Fibroblast of lung (primary cell): ENCODE measurements at regions not wholly inside any gene's neighbourhood (a gene's known extent, or its start where the extent isn't known, plus 50 kb on each side); places are given as distances from the start of the nearest gene placed in this dataset.
A peak's percentile ranks its signal among the peaks of the same experiment; 100 is the strongest.

Experiments used
- DNase-seq, 2 donors: peaks; one replicate each; pipeline versions ENCODE4 v3.0.0 to v3.0.0-alpha.2; 2010; ENCODE audit warnings: low read depth in 2 of 2
- H2AFZ ChIP-seq: 2 replicates; pipeline ENCODE4 v1.5.1; 2012; ENCODE audit warnings: low read length, control low read depth, inconsistent platforms
- H3K27ac ChIP-seq: 2 replicates; pipeline ENCODE4 v1.5.1; 2011; ENCODE audit warnings: low read length, control low read depth; ENCODE audit not compliant: insufficient read depth
- H3K27me3 ChIP-seq: 2 replicates; pipeline ENCODE4 v1.5.1; 2011; ENCODE audit warnings: mild to moderate bottlenecking, low read length; ENCODE audit not compliant: control insufficient read depth, insufficient read depth
- H3K36me3 ChIP-seq: 2 replicates; pipeline ENCODE4 v1.5.1; 2011; ENCODE audit warnings: low read length; ENCODE audit not compliant: control insufficient read depth, insufficient read depth
- H3K4me1 ChIP-seq: 2 replicates; pipeline ENCODE4 v1.5.1; 2011; ENCODE audit warnings: low read length; ENCODE audit not compliant: control insufficient read depth, insufficient read depth; ENCODE audit errors: extremely low read depth
- H3K4me2 ChIP-seq: 2 replicates; pipeline ENCODE4 v1.5.1; 2011; ENCODE audit warnings: low read length, control low read depth; ENCODE audit not compliant: insufficient read depth; ENCODE audit errors: extremely low read depth
- H3K4me3 ChIP-seq, 4 experiments: fragments of 200-600 bp in 1 of 4; sonication (generic) in 1 of 4; replicated peaks in 1 of 4; 2 replicates each; pipeline ENCODE4 v1.5.1; 2011 to 2016; ENCODE audit warnings: low read length in 4 of 4, low read depth in 3 of 4, mild to moderate bottlenecking in 3 of 4, control low read depth in 2 of 4, inconsistent platforms in 1 of 4, mixed read lengths in 1 of 4; ENCODE audit not compliant: insufficient read depth in 1 of 4; ENCODE audit errors: control extremely low read depth in 1 of 4
- H3K79me2 ChIP-seq: 2 replicates; pipeline ENCODE4 v1.5.1; 2012; ENCODE audit warnings: mild to moderate bottlenecking, low read length, inconsistent platforms; ENCODE audit not compliant: control insufficient read depth, insufficient read depth
- H3K9ac ChIP-seq: 2 replicates; pipeline ENCODE4 v1.5.1; 2011; ENCODE audit warnings: mild to moderate bottlenecking, low read length, control low read depth; ENCODE audit not compliant: insufficient read depth
- H3K9me3 ChIP-seq: 2 replicates; pipeline ENCODE4 v1.5.1; 2012; ENCODE audit warnings: low read depth, low read length; ENCODE audit not compliant: control insufficient read depth, insufficient read depth
- H4K20me1 ChIP-seq: 2 replicates; pipeline ENCODE4 v1.5.1; 2011; ENCODE audit warnings: low read length; ENCODE audit not compliant: control insufficient read depth, insufficient read depth; ENCODE audit errors: extremely low read depth
- EZH2 ChIP-seq: IDR thresholded peaks from 2 replicates; pipeline ENCODE4 v1.5.1; 2012; ENCODE audit warnings: low read length, control low read depth, mild to moderate bottlenecking; ENCODE audit errors: missing control alignments
- TF ChIP-seq, protein P1 (sequence below), 2 donors: IDR thresholded peaks in 1 of 2; conservative IDR thresholded peaks in 1 of 2; 1 replicate in 1 of 2; 2 replicates in 1 of 2; pipeline ENCODE4 v1.5.1; 2011 to 2012; ENCODE audit warnings: low read length in 2 of 2, control low read depth in 1 of 2, inconsistent platforms in 1 of 2, low read depth in 1 of 2, mild to moderate bottlenecking in 1 of 2

DNA sequence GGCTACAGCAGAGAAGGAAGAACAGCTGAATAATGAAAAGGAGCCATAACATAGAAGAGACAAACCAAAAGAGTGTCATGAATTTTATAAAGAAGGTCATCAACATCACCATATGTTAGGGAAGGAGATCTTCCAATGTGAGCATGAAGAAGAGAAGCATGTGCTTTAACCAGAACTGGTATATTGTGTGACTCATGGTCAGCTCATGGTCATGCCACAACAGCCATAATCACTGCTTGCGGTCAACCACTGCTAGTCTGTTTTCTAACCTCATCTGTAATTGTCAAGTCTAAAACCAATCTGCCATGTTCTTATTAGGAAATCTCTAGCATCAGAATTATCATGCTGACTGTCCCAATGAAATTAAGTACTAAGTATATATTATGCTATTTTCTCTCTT, 204.1 kb upstream of the VRK2 start:
- Histone ChIP-seq H3K36me3 (no peaks in the 10 kb centered on the region), H3K79me2 (no peaks in the 10 kb centered on the region), H3K4me1 (no peaks in the 10 kb centered on the region), H3K4me3 (no peak overlapping the region), H3K9ac (no peak overlapping the region), H3K27ac (no peak overlapping the region), H4K20me1 (no peaks in the 10 kb centered on the region), H3K27me3 (no peaks in the 10 kb centered on the region), H3K9me3 (no peaks in the 10 kb centered on the region), H2AFZ (no peak overlapping the region), H3K4me2 (no peak overlapping the region)
- TF ChIP-seq, protein P1, sequence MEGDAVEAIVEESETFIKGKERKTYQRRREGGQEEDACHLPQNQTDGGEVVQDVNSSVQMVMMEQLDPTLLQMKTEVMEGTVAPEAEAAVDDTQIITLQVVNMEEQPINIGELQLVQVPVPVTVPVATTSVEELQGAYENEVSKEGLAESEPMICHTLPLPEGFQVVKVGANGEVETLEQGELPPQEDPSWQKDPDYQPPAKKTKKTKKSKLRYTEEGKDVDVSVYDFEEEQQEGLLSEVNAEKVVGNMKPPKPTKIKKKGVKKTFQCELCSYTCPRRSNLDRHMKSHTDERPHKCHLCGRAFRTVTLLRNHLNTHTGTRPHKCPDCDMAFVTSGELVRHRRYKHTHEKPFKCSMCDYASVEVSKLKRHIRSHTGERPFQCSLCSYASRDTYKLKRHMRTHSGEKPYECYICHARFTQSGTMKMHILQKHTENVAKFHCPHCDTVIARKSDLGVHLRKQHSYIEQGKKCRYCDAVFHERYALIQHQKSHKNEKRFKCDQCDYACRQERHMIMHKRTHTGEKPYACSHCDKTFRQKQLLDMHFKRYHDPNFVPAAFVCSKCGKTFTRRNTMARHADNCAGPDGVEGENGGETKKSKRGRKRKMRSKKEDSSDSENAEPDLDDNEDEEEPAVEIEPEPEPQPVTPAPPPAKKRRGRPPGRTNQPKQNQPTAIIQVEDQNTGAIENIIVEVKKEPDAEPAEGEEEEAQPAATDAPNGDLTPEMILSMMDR (conservative IDR thresholded peaks at IDR 0.05 in 1 of 2, IDR thresholded peaks at IDR 0.05 in 1 of 2; ENCODE audit: low read depth in 1 of 2, low read length in 2 of 2): no peak
- no peak for TF ChIP-seq EZH2
- DNase-seq: peak; percentile 35 to 78

DNA sequence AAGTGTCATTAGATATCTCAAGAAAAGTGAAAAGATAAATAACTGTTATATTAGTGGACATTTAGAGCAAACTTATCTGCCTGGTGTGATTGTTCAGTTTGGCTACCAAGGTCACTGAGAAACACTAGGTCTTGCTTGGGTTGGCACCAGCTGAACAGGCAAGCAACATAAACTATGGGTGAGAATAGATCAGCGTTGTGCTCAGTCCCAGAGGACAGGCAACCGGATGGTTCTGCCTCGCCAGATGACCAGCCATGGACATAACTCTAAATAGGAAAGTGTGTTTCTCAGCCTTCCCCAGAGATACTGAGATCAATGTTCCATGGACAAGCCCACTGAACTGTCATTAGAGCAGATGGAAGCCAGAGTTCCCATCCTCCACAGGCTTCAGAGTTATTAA, 203.4 kb upstream of the VRK2 start:
- Histone ChIP-seq H3K27ac (no peak overlapping the region), H3K4me3 (no peak overlapping the region), H4K20me1 (no peaks in the 10 kb centered on the region), H3K36me3 (no peaks in the 10 kb centered on the region), H3K4me2 (no peak overlapping the region), H3K9me3 (no peaks in the 10 kb centered on the region), H3K4me1 (no peaks in the 10 kb centered on the region), H3K27me3 (no peaks in the 10 kb centered on the region), H3K79me2 (no peaks in the 10 kb centered on the region), H2AFZ (no peak overlapping the region), H3K9ac (no peak overlapping the region)
- no peak for DNase-seq
- no peak for TF ChIP-seq EZH2
- TF ChIP-seq, protein P1 (conservative IDR thresholded peaks at IDR 0.05 in 1 of 2, IDR thresholded peaks at IDR 0.05 in 1 of 2; ENCODE audit: low read depth in 1 of 2, low read length in 2 of 2): no peak

DNA sequence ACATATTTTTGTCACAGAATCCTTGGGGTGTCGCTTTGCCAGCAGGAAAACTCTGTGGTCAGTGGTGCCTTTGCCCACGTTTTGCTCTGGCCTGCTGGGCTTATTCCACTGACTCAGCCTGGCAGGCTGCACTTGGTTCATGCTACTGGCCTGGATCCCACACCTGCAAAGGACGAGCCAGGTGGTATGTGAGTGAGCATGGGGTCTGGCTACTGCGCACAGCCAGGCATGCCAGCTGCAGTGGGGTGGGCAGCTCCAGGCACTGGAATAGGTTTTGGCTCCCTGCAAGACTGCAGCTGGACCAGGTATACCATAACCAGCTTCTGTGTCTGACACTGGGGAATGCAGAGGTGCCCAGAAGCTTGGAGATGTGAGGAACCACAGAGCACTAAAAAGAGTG, 197.9 kb upstream of the VRK2 start:
- H3K9me3 ChIP-seq: no peaks in the 10 kb centered on the region
- TF ChIP-seq, protein P1 (conservative IDR thresholded peaks at IDR 0.05 in 1 of 2, IDR thresholded peaks at IDR 0.05 in 1 of 2; ENCODE audit: low read depth in 1 of 2, low read length in 2 of 2): no peak
- no peak for TF ChIP-seq EZH2

More for the DNA sequence above, 197.9 kb upstream of the VRK2 start:
- Histone ChIP-seq H4K20me1 (no peaks in the 10 kb centered on the region), H3K36me3 (no peaks in the 10 kb centered on the region), H3K4me3 (no peak overlapping the region), H2AFZ (no peak overlapping the region), H3K79me2 (no peaks in the 10 kb centered on the region), H3K27me3 (no peaks in the 10 kb centered on the region), H3K9ac (no peak overlapping the region), H3K4me2 (no peak overlapping the region), H3K27ac (no peak overlapping the region), H3K4me1 (no peaks in the 10 kb centered on the region)
- DNase-seq: no peak
